RWPE2 (cell line): ENCODE measurements at regions not wholly inside any gene's neighbourhood (a gene's known extent, or its start where the extent isn't known, plus 50 kb on each side); places are given as distances from the start of the nearest gene placed in this dataset.

Experiments
- ATAC-seq: fragments of 200-7000 bp; cut with Tn5 transposase; 3 replicates; pipeline ENCODE4 v1.9.1; 2021; ENCODE audit warnings: low read depth
- DNase-seq: peaks from one replicate; pipeline ENCODE4 v3.0.0-alpha.2; 2020; ENCODE audit warnings: low spot score
- H3K27ac ChIP-seq: fragments of 450-650 bp; 2 replicates; pipeline ENCODE4 v1.5.1; 2017; ENCODE audit warnings: mild to moderate bottlenecking; ENCODE audit not compliant: poor library complexity, severe bottlenecking
- H3K27me3 ChIP-seq: fragments of 250-450 bp; sonication (Bioruptor Pico); 2 replicates; pipeline ENCODE4 v1.5.1; 2021; ENCODE audit warnings: mild to moderate bottlenecking, moderate library complexity; ENCODE audit not compliant: insufficient read depth, poor library complexity, severe bottlenecking
- H3K36me3 ChIP-seq: fragments of 250-450 bp; sonication (Bioruptor Pico); 2 replicates; pipeline ENCODE4 v1.5.1; 2020; ENCODE audit warnings: low read depth, mild to moderate bottlenecking, moderate library complexity
- H3K4me1 ChIP-seq: fragments of 250-450 bp; sonication (Bioruptor Pico); 2 replicates; pipeline ENCODE4 v1.5.1; 2021; ENCODE audit warnings: mild to moderate bottlenecking, moderate library complexity; ENCODE audit not compliant: insufficient read depth, poor library complexity, severe bottlenecking
- H3K4me3 ChIP-seq: fragments of 250-450 bp; sonication (Bioruptor Pico); 2 replicates; pipeline ENCODE4 v1.5.1; 2021; ENCODE audit warnings: mild to moderate bottlenecking, moderate library complexity; ENCODE audit not compliant: severe bottlenecking
- H3K9me3 ChIP-seq: fragments of 250-450 bp; sonication (Bioruptor Pico); 2 replicates; pipeline ENCODE4 v1.5.1; 2021; ENCODE audit warnings: mild to moderate bottlenecking, moderate library complexity; ENCODE audit not compliant: severe bottlenecking
- CTCF ChIP-seq: fragments of 450-650 bp; IDR thresholded peaks from one replicate; pipeline ENCODE4 v1.5.1; 2017; ENCODE audit warnings: mild to moderate bottlenecking, moderate library complexity; ENCODE audit not compliant: poor library complexity, severe bottlenecking

- no peak for TF ChIP-seq CTCF
- ATAC-seq (peak; percentile 76), DNase-seq (no peak)
- no peak overlapping the region for H3K4me3 ChIP-seq
- H3K27me3 ChIP-seq = no peaks in the 10 kb centered on the region
- no peaks in the 10 kb centered on the region for H3K36me3 ChIP-seq
- H3K9me3 ChIP-seq = no peaks in the 10 kb centered on the region
- H3K27ac ChIP-seq = peak overlapping the region; percentile 62
- peaks cover 26% of the 10 kb centered on the region for H3K4me1 ChIP-seq
Observed at GRCh38 chr12:22974865-22975264, 349.9 kb downstream of the ETNK1 start.

- H3K9me3 ChIP-seq = no peaks in the 10 kb centered on the region
- H3K4me3 ChIP-seq = no peak overlapping the region
- DNase-seq (peak; percentile 69), ATAC-seq (peak; percentile 98)
- peaks cover 26% of the 10 kb centered on the region for H3K4me1 ChIP-seq
- no peaks in the 10 kb centered on the region for H3K36me3 ChIP-seq
- peak overlapping the region; percentile 71 for H3K27ac ChIP-seq
- no peak for TF ChIP-seq CTCF
- no peaks in the 10 kb centered on the region for H3K27me3 ChIP-seq
Observed at GRCh38 chr12:22978962-22979361, 354.0 kb downstream of the ETNK1 start.

- peak overlapping the region; percentile 71 for H3K27ac ChIP-seq
- no peak for TF ChIP-seq CTCF
- DNase-seq = no peak
Observed at GRCh38 chr12:22979854-22980469, 355.0 kb downstream of the ETNK1 start.

GRCh38 chr12:22981711-22982110 lies 356.7 kb downstream of the ETNK1 start:
- ATAC-seq (no peak), DNase-seq (no peak)
- peaks cover 13% of the 10 kb centered on the region for H3K4me1 ChIP-seq
- no peaks in the 10 kb centered on the region for H3K27me3 ChIP-seq
- no peak overlapping the region for H3K27ac ChIP-seq
- H3K36me3 ChIP-seq = no peaks in the 10 kb centered on the region
- no peak overlapping the region for H3K4me3 ChIP-seq
- peak; percentile 34 for TF ChIP-seq CTCF
- no peaks in the 10 kb centered on the region for H3K9me3 ChIP-seq

More at GRCh38 chr12:22979854-22980469, 355.0 kb downstream of the ETNK1 start:
- no peak overlapping the region for H3K4me3 ChIP-seq
- H3K9me3 ChIP-seq = no peaks in the 10 kb centered on the region
- ATAC-seq = 0 out of 3 replicates have a peak, but pooled peaks have one; percentile 33
- no peaks in the 10 kb centered on the region for H3K27me3 ChIP-seq
- peaks cover 21% of the 10 kb centered on the region for H3K4me1 ChIP-seq
- no peaks in the 10 kb centered on the region for H3K36me3 ChIP-seq

GRCh38 chr12:22982635-22983034 lies 357.7 kb downstream of the ETNK1 start:
- H3K36me3 ChIP-seq = no peaks in the 10 kb centered on the region
- no peaks in the 10 kb centered on the region for H3K27me3 ChIP-seq
- no peak overlapping the region for H3K27ac ChIP-seq
- no peaks in the 10 kb centered on the region for H3K9me3 ChIP-seq
- H3K4me3 ChIP-seq = no peak overlapping the region
- no peak for TF ChIP-seq CTCF
- ATAC-seq (no peak), DNase-seq (no peak)
- peaks cover 13% of the 10 kb centered on the region for H3K4me1 ChIP-seq
